ENCODE measurements at regions not wholly inside any gene's neighbourhood (a gene's known extent, or its start where the extent isn't known, plus 50 kb on each side); places are given as distances from the start of the nearest gene placed in this dataset.
"Not testable (repeated sequence)": the region's sequence is repeated elsewhere in the genome, so short reads cannot be mapped to it uniquely, and the experiment has no call there.

DNA sequence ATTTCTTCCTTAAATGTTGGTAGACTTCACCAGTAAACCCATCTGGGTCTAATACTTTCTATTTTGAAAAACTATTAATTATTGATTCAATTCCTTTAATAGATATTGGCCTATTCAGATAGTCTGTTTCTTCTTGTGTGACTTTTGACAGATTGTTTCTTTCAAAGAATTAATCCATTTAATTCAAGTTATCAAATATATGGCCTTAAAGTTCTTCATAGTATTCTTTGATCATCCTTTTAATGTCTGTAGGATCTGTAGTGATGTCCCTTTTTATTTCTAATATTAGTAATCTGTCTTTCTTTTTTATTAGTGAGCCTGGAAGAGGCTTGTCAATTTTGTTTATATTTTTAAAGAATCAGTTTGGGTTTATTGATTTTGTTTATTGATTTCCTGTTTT is 190.0 kb downstream of the SLC38A4 start:
- DNase-seq (ENCODE audit: low read depth, low spot score), result no peak
- TF ChIP-seq, protein P1, sequence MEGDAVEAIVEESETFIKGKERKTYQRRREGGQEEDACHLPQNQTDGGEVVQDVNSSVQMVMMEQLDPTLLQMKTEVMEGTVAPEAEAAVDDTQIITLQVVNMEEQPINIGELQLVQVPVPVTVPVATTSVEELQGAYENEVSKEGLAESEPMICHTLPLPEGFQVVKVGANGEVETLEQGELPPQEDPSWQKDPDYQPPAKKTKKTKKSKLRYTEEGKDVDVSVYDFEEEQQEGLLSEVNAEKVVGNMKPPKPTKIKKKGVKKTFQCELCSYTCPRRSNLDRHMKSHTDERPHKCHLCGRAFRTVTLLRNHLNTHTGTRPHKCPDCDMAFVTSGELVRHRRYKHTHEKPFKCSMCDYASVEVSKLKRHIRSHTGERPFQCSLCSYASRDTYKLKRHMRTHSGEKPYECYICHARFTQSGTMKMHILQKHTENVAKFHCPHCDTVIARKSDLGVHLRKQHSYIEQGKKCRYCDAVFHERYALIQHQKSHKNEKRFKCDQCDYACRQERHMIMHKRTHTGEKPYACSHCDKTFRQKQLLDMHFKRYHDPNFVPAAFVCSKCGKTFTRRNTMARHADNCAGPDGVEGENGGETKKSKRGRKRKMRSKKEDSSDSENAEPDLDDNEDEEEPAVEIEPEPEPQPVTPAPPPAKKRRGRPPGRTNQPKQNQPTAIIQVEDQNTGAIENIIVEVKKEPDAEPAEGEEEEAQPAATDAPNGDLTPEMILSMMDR (IDR thresholded peaks at IDR 0.05; ENCODE audit: low read depth, low read length), result no peak
- H3K4me3 ChIP-seq (ENCODE audit: low read depth, low read length), result no peak overlapping the region
- in situ Hi-C loops (cut with HindIII; ENCODE audit: low sequenced_read_pairs), result no loop called here

DNA sequence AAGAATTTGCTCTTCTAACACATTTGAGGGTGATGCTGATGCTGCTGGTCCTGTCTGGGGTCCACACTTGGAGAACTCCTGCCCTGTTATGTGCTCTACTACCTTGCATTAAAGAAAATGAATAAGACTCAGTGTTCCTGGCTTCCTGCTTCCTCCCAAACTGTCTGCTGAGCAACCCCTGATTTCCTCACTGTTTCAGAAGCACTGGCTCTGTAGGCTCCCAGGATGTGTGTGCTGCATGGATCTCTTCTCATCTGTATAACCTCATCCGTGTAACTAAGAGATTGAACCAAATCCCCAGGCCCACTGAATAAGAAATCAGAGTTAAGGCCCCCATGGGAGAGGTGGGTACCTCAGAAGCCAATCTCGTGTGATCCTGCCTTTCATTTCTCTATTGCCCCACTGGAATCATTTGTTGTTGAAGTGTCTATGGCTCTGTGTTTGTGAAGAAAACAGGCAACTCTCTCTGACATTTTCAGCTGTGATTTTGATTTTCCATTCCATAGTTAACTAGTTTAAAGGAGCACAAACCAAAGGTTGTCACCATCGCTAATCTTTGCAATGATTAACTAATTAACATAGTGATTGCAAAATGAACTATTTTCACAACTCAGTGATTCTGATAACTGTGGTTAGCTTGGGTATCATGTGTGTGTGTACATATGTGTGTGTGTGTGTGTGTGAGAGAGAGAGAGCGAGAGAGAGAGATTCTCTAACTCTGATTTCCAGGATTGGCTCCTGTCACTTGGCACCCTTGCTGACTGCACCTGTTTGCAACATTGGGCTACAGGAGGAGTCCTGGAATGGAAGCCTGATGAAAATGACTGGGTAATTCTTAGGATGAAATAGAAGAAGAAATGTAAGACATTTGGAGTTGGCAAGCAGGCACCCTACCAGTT is 196.2 kb downstream of the SLC38A4 start:
- TF ChIP-seq, protein P1 (IDR thresholded peaks at IDR 0.05; ENCODE audit: low read depth, low read length), result no peak
- in situ Hi-C loops (cut with HindIII; ENCODE audit: low sequenced_read_pairs), result no loop called here
- no peak for DNase-seq (ENCODE audit: low read depth, low spot score)
- H3K4me3 ChIP-seq (ENCODE audit: low read depth, low read length), result no peak overlapping the region

DNA sequence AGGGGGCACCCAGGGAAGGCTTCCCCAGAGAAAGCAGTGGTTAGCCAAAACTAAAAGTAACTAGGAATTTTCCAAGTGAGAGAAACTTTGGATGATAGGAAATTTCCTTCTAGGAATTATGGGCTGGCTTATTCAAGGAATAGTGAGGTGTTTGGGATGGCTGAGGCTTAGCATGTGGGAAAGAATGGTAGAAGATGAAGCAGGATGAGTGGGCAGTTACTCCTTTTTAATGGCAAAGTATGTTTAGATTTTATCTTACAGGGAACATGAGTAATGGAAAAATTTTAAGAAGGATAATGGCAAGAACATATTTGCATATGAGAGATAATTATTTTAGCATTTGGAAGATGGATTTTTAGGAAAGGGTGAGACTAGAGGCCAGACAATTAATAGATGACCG is 197.6 kb downstream of the SLC38A4 start:
- TF ChIP-seq, protein P1 (IDR thresholded peaks at IDR 0.05; ENCODE audit: low read depth, low read length), result no peak
- no peak overlapping the region for H3K4me3 ChIP-seq (ENCODE audit: low read depth, low read length)
- no peak for DNase-seq (ENCODE audit: low read depth, low spot score)
- in situ Hi-C loops (cut with HindIII; ENCODE audit: low sequenced_read_pairs), result no loop called here

DNA sequence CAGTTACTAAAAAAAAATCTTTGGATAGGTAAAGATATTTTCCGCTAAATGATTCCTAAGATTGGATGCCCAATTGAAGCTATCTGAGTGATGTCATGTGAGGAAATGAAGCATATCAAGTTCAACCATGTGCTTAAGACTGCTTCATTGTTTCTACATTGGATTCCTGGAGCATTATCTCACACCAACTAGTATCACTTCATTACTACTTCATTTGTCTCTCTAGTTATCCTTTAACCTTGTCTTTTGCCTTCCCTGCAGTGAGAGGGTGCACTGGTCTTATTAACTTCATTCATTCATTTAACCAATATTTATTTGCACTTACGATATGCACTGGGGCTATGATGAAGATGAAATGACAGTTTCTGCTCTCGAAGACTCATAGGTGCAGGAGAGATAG is 198.1 kb downstream of the SLC38A4 start:
- DNase-seq (ENCODE audit: low read depth, low spot score), result no peak
- in situ Hi-C loops (cut with HindIII; ENCODE audit: low sequenced_read_pairs), result no loop called here
- TF ChIP-seq, protein P1 (IDR thresholded peaks at IDR 0.05; ENCODE audit: low read depth, low read length), result no peak
- H3K4me3 ChIP-seq (ENCODE audit: low read depth, low read length), result no peak overlapping the region

DNA sequence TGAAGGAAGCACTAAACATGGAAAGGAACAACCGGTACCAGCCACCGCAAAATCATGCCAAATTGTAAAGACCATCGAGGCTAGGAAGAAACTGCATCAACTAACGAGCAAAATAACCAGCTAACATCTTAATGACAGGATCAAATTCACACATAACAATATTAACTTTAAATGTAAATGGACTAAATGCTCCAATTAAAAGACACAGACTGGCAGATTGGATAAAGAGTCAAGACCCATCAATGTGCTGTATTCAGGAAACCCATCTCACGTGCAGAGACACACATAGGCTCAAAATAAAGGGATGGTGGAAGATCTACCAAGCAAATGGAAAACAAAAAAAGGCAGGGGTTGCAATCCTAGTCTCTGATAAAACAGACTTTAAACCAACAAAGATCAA is 206.3 kb downstream of the SLC38A4 start:
- H3K4me3 ChIP-seq (ENCODE audit: low read depth, low read length); in situ Hi-C loops (cut with HindIII; ENCODE audit: low sequenced_read_pairs); DNase-seq (ENCODE audit: low read depth, low spot score): not testable (repeated sequence)

DNA sequence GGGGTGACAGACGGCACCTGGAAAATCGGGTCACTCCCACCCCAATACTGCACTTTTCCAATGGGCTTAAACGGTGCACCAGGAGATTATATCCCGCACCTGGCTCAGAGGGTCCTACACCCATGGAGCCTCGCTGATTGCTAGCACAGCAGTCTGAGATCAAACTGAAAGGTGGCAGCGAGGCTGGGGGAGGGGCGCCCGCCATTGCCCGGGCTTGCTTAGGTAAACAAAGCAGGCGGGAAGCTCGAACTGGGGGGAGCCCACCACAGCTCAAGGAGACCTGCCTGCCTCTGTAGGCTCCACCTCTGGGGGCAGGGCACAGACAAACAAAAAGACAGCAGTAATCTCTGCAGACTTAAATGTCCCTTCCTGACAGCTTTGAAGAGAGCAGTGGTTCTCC is 208.1 kb downstream of the SLC38A4 start:
- in situ Hi-C loops (cut with HindIII; ENCODE audit: low sequenced_read_pairs); H3K4me3 ChIP-seq (ENCODE audit: low read depth, low read length); DNase-seq (ENCODE audit: low read depth, low spot score): not testable (repeated sequence)

DNA sequence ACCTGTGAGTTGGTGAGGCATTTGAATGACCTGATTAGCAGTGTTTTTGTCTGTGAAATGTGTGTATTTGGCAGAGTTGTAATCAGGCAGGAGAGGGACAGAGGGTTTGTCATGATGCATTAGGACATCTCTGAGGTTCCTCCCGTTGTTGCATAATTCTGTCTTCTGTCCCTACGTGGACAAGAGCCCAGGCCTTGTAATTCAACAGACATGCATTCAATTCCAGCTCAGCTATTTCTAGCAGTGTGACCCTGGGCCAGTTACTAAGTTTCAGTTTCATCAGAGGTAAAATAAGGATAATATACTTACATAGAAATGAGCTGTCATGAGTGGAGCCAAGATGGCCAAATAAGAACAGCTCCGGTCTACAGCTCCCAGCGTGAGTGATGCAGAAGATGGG is 208.6 kb downstream of the SLC38A4 start:
- TF ChIP-seq, protein P1 (IDR thresholded peaks at IDR 0.05; ENCODE audit: low read depth, low read length), result no peak
- H3K4me3 ChIP-seq (ENCODE audit: low read depth, low read length), result no peak overlapping the region
- DNase-seq (ENCODE audit: low read depth, low spot score), result no peak
- in situ Hi-C loops (cut with HindIII; ENCODE audit: low sequenced_read_pairs), result no loop called here

All from astrocyte of the spinal cord (primary cell).